ENCODE measurements at regions not wholly inside any gene's neighbourhood (a gene's known extent, or its start where the extent isn't known, plus 50 kb on each side); places are given as distances from the start of the nearest gene placed in this dataset.
A peak's percentile ranks its signal among the peaks of the same experiment; 100 is the strongest.

GRCh38 chr2:74041726-74042125 lies 57.0 kb downstream of the TET3 start:
- peaks cover 28% of the 10 kb centered on the region for H3K4me1 Mint-ChIP-seq (ENCODE audit: low read depth)
- H3K27ac Mint-ChIP-seq, result no peak overlapping the region
- H3K9me3 Mint-ChIP-seq, result no peaks in the 10 kb centered on the region
- peaks cover 6% of the 10 kb centered on the region for H3K36me3 Mint-ChIP-seq (ENCODE audit: low read depth)
- H3K27me3 Mint-ChIP-seq (ENCODE audit: insufficient read depth), result no peaks in the 10 kb centered on the region; the same call in 1 of the 2 replicates
- no peak overlapping the region for H3K4me3 Mint-ChIP-seq
- no peak for DNase-seq
- no peak for TF ChIP-seq CTCF (IDR thresholded peaks at IDR 0.05)

- peaks cover 19% of the 10 kb centered on the region for H3K4me1 Mint-ChIP-seq (ENCODE audit: low read depth)
- no peak for TF ChIP-seq CTCF (IDR thresholded peaks at IDR 0.05)
- no peak overlapping the region for H3K4me3 Mint-ChIP-seq
- DNase-seq, result no peak
- no peaks in the 10 kb centered on the region for H3K9me3 Mint-ChIP-seq
- H3K36me3 Mint-ChIP-seq (ENCODE audit: low read depth), result peaks cover 6% of the 10 kb centered on the region
- H3K27me3 Mint-ChIP-seq (ENCODE audit: insufficient read depth), result no peaks in the 10 kb centered on the region; the same call in 1 of the 2 replicates
- H3K27ac Mint-ChIP-seq, result no peak overlapping the region
These were observed 57.9 kb downstream of the TET3 start for GRCh38 chr2:74042606-74043005.

GRCh38 chr2:74043345-74044329 lies 58.9 kb downstream of the TET3 start:
- DNase-seq, result no peak
- peaks cover 8% of the 10 kb centered on the region for H3K36me3 Mint-ChIP-seq (ENCODE audit: low read depth)
- TF ChIP-seq CTCF (IDR thresholded peaks at IDR 0.05), result no peak
- H3K9me3 Mint-ChIP-seq, result no peaks in the 10 kb centered on the region
- H3K4me3 Mint-ChIP-seq, result no peak overlapping the region
- H3K27ac Mint-ChIP-seq, result no peak overlapping the region
- peaks cover 11% of the 10 kb centered on the region for H3K4me1 Mint-ChIP-seq (ENCODE audit: low read depth)
- H3K27me3 Mint-ChIP-seq (ENCODE audit: insufficient read depth), result no peaks in the 10 kb centered on the region; the same call in 1 of the 2 replicates

GRCh38 chr2:74044999-74045398 lies 60.3 kb downstream of the TET3 start:
- TF ChIP-seq CTCF (IDR thresholded peaks at IDR 0.05), result no peak
- Mint-ChIP-seq H3K9me3 (no peaks in the 10 kb centered on the region), H3K36me3 (ENCODE audit: low read depth) (peaks cover 8% of the 10 kb centered on the region), H3K4me1 (ENCODE audit: low read depth) (peaks cover 11% of the 10 kb centered on the region), H3K27me3 (ENCODE audit: insufficient read depth) (no peaks in the 10 kb centered on the region; the same call in 1 of the 2 replicates), H3K4me3 (no peak overlapping the region), H3K27ac (0 out of 2 replicates have a peak overlapping the region, but pooled peaks have one; percentile 32)
- DNase-seq, result no peak

- Mint-ChIP-seq H3K4me3 (no peak overlapping the region), H3K27me3 (ENCODE audit: insufficient read depth) (no peaks in the 10 kb centered on the region; the same call in 1 of the 2 replicates), H3K27ac (peak overlapping the region; percentile 32; the same call in 1 of the 2 replicates), H3K4me1 (ENCODE audit: low read depth) (peaks cover 11% of the 10 kb centered on the region), H3K36me3 (ENCODE audit: low read depth) (peaks cover 5% of the 10 kb centered on the region; the same call in 1 of the 2 replicates), H3K9me3 (no peaks in the 10 kb centered on the region)
- no peak for TF ChIP-seq CTCF (IDR thresholded peaks at IDR 0.05)
- peak; percentile 26 for DNase-seq
These were observed 60.7 kb downstream of the TET3 start for GRCh38 chr2:74045454-74045853.
